ENCODE measurements at regions not wholly inside any gene's neighbourhood (a gene's known extent, or its start where the extent isn't known, plus 50 kb on each side); places are given as distances from the start of the nearest gene placed in this dataset.
A peak's percentile ranks its signal among the peaks of the same experiment; 100 is the strongest.

GRCh38 chr4:38367642-38368174 lies 296.3 kb upstream of the KLF3 start:
- no peaks in the 10 kb centered on the region for H3K9me3 ChIP-seq (ENCODE audit: control insufficient read depth in 2 of 3, insufficient read depth in 1 of 3, low read length in 3 of 3)
- H3K4me1 ChIP-seq (ENCODE audit: control insufficient read depth in 2 of 3, insufficient read depth in 2 of 3, low read depth in 1 of 3, low read length in 3 of 3): peaks cover 0 to 10% (median 6%) of the 10 kb centered on the region in 3 donors
- H3K4me3 ChIP-seq (ENCODE audit: low read length in 3 of 3): no peak overlapping the region
- intact Hi-C loops (cut with DNase I): no loop called here
- no peak for TF ChIP-seq CTCF (IDR thresholded peaks at IDR 0.05; ENCODE audit: borderline replicate concordance, extremely low read depth, insufficient read depth)
- no peak overlapping the region for H3K27ac ChIP-seq (ENCODE audit: low read depth in 2 of 2, low read length in 2 of 2)
- H3K36me3 ChIP-seq (ENCODE audit: control insufficient read depth in 2 of 3, insufficient read depth in 3 of 3, low read length in 3 of 3): no peaks in the 10 kb centered on the region
- H3K9ac ChIP-seq (ENCODE audit: low read length in 3 of 3): no peak overlapping the region
- peak in 3 of 5 donors; percentile 12 to 71 (median 70) for DNase-seq
- FAIRE-seq: no peak
- H3K27me3 ChIP-seq (ENCODE audit: control insufficient read depth, insufficient read depth, low read length): no peaks in the 10 kb centered on the region

- intact Hi-C loops (cut with DNase I): no loop called here
These were observed 295.4 kb upstream of the KLF3 start for GRCh38 chr4:38368613-38369012.

GRCh38 chr4:38371391-38371851 lies 292.6 kb upstream of the KLF3 start:
- Histone ChIP-seq H3K4me1 (ENCODE audit: control insufficient read depth in 2 of 3, insufficient read depth in 2 of 3, low read depth in 1 of 3, low read length in 3 of 3) (peaks cover 0 to 10% (median 1%) of the 10 kb centered on the region in 3 donors), H3K4me3 (ENCODE audit: low read length in 3 of 3) (no peak overlapping the region), H3K27ac (ENCODE audit: low read depth in 2 of 2, low read length in 2 of 2) (peak overlapping the region in 1 of 2 donors; percentile 14), H3K9ac (ENCODE audit: low read length in 3 of 3) (no peak overlapping the region), H3K27me3 (ENCODE audit: control insufficient read depth, insufficient read depth, low read length) (no peaks in the 10 kb centered on the region), H3K36me3 (ENCODE audit: control insufficient read depth in 2 of 3, insufficient read depth in 3 of 3, low read length in 3 of 3) (no peaks in the 10 kb centered on the region), H3K9me3 (ENCODE audit: control insufficient read depth in 2 of 3, insufficient read depth in 1 of 3, low read length in 3 of 3) (no peaks in the 10 kb centered on the region)
- FAIRE-seq (no peak), DNase-seq (no peak)
- intact Hi-C loops (cut with DNase I): no loop called here
- no peak for TF ChIP-seq CTCF (IDR thresholded peaks at IDR 0.05; ENCODE audit: borderline replicate concordance, extremely low read depth, insufficient read depth)

More at GRCh38 chr4:38368613-38369012, 295.4 kb upstream of the KLF3 start:
- no peaks in the 10 kb centered on the region for H3K27me3 ChIP-seq (ENCODE audit: control insufficient read depth, insufficient read depth, low read length)
- TF ChIP-seq CTCF (IDR thresholded peaks at IDR 0.05; ENCODE audit: borderline replicate concordance, extremely low read depth, insufficient read depth): no peak
- no peak for DNase-seq
- H3K4me3 ChIP-seq (ENCODE audit: low read length in 3 of 3): no peak overlapping the region
- H3K27ac ChIP-seq (ENCODE audit: low read depth in 2 of 2, low read length in 2 of 2): no peak overlapping the region
- no peak for FAIRE-seq
- H3K4me1 ChIP-seq (ENCODE audit: control insufficient read depth in 2 of 3, insufficient read depth in 2 of 3, low read depth in 1 of 3, low read length in 3 of 3): peaks cover 0 to 10% (median 6%) of the 10 kb centered on the region in 3 donors
- H3K9ac ChIP-seq (ENCODE audit: low read length in 3 of 3): no peak overlapping the region
- no peaks in the 10 kb centered on the region for H3K9me3 ChIP-seq (ENCODE audit: control insufficient read depth in 2 of 3, insufficient read depth in 1 of 3, low read length in 3 of 3)
- no peaks in the 10 kb centered on the region for H3K36me3 ChIP-seq (ENCODE audit: control insufficient read depth in 2 of 3, insufficient read depth in 3 of 3, low read length in 3 of 3)

GRCh38 chr4:38373375-38373774 lies 290.6 kb upstream of the KLF3 start:
- Histone ChIP-seq H3K27ac (ENCODE audit: low read depth in 2 of 2, low read length in 2 of 2) (no peak overlapping the region), H3K36me3 (ENCODE audit: control insufficient read depth in 2 of 3, insufficient read depth in 3 of 3, low read length in 3 of 3) (no peaks in the 10 kb centered on the region), H3K4me1 (ENCODE audit: control insufficient read depth in 2 of 3, insufficient read depth in 2 of 3, low read depth in 1 of 3, low read length in 3 of 3) (peaks cover 0 to 5% (median 0%) of the 10 kb centered on the region in 3 donors), H3K27me3 (ENCODE audit: control insufficient read depth, insufficient read depth, low read length) (no peaks in the 10 kb centered on the region), H3K9me3 (ENCODE audit: control insufficient read depth in 2 of 3, insufficient read depth in 1 of 3, low read length in 3 of 3) (no peaks in the 10 kb centered on the region), H3K9ac (ENCODE audit: low read length in 3 of 3) (no peak overlapping the region), H3K4me3 (ENCODE audit: low read length in 3 of 3) (no peak overlapping the region)
- TF ChIP-seq CTCF (IDR thresholded peaks at IDR 0.05; ENCODE audit: borderline replicate concordance, extremely low read depth, insufficient read depth): no peak
- FAIRE-seq: no peak
- intact Hi-C loops (cut with DNase I): no loop called here
- DNase-seq: no peak

Measured in kidney (tissue), 13 donors.